Vagina (tissue), 2 donors: ENCODE measurements at regions not wholly inside any gene's neighbourhood (a gene's known extent, or its start where the extent isn't known, plus 50 kb on each side); places are given as distances from the start of the nearest gene placed in this dataset.

ENCODE experiments used
- DNase-seq, 2 donors: peaks; one replicate each; pipeline ENCODE4 v3.0.0-alpha.2; 2017; ENCODE audit errors: extremely low spot score in 2 of 2
- H3K27ac ChIP-seq: fragments of 200-600 bp; sonication (generic); one replicate; pipeline ENCODE4 v1.5.1; 2019
- H3K27me3 ChIP-seq: fragments of 200-600 bp; sonication (generic); one replicate; pipeline ENCODE4 v1.5.1; 2019
- H3K36me3 ChIP-seq, 2 donors: fragments of 200-600 bp; sonication (generic); one replicate each; pipeline ENCODE4 v1.5.1; 2017 to 2019
- H3K4me1 ChIP-seq: fragments of 200-600 bp; sonication (generic); one replicate; pipeline ENCODE4 v1.5.1; 2019
- H3K4me3 ChIP-seq, 2 donors: fragments of 200-600 bp; sonication (generic); 1 replicate in 1 of 2; 2 replicates in 1 of 2; pipeline ENCODE4 v1.5.1; 2016 to 2019
- H3K9me3 ChIP-seq: fragments of 200-600 bp; sonication (generic); one replicate; pipeline ENCODE4 v1.5.1; 2019
- CTCF ChIP-seq, 3 experiments: fragments of 450-650 bp in 2 of 3; fragments of 200-600 bp in 1 of 3; sonication (generic) in 1 of 3; IDR thresholded peaks; one replicate each; pipeline ENCODE4 v1.5.1; 2017 to 2019; ENCODE audit warnings: antibody characterized with exemption in 3 of 3, mild to moderate bottlenecking in 2 of 3, moderate library complexity in 2 of 3
- POLR2A ChIP-seq, 2 donors: fragments of 450-650 bp; IDR thresholded peaks; one replicate each; pipeline ENCODE4 v1.6.1; 2017; ENCODE audit warnings: antibody characterized with exemption in 2 of 2, mild to moderate bottlenecking in 2 of 2, moderate library complexity in 2 of 2
- POLR2AphosphoS5 ChIP-seq, 2 donors: sonication (generic); formaldehyde crosslinking; IDR thresholded peaks; one replicate each; pipeline ENCODE4 v1.9.0; 2017; ENCODE audit warnings: antibody characterized with exemption in 2 of 2, mild to moderate bottlenecking in 2 of 2, low read depth in 1 of 2; ENCODE audit not compliant: insufficient read depth in 1 of 2
- intact Hi-C: fragments of 100-400 bp; cut with DNase I; formaldehyde crosslinking; loops from one replicate; pipeline ENCODE4 v1.15.1; 2023

DNA sequence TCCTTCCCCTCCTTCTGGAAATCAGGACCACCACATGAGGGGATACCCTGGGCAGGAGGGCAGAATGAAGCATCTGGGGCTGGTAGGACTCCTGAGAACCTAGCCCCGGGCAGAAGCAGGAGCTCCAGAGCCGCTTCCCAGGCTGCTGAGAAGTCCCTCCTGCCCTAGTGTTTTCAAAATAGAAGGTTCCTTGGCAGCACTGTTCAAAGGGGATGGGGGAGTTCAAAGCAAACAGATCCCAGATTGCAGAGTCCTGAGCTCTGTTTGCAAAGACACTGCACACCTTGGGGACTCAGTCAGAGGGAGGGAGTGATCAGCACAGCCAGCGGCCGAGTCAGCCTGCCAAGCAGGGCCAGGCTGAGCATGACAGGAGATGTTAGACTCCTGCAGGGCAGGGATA is 177.8 kb downstream of the PTPRU start:
- no peaks in the 10 kb centered on the region for H3K36me3 ChIP-seq
- no peaks in the 10 kb centered on the region for H3K27me3 ChIP-seq
- no peaks in the 10 kb centered on the region for H3K4me1 ChIP-seq
- TF ChIP-seq POLR2AphosphoS5 (IDR thresholded peaks at IDR 0.05; ENCODE audit: insufficient read depth in 1 of 2, low read depth in 1 of 2) (no peak), CTCF (IDR thresholded peaks at IDR 0.05) (no peak), POLR2A (IDR thresholded peaks at IDR 0.05) (no peak)
- no peaks in the 10 kb centered on the region for H3K9me3 ChIP-seq
- H3K27ac ChIP-seq, result no peak overlapping the region
- intact Hi-C loops, result no loop called here
- no peak for DNase-seq
- no peak overlapping the region for H3K4me3 ChIP-seq

DNA sequence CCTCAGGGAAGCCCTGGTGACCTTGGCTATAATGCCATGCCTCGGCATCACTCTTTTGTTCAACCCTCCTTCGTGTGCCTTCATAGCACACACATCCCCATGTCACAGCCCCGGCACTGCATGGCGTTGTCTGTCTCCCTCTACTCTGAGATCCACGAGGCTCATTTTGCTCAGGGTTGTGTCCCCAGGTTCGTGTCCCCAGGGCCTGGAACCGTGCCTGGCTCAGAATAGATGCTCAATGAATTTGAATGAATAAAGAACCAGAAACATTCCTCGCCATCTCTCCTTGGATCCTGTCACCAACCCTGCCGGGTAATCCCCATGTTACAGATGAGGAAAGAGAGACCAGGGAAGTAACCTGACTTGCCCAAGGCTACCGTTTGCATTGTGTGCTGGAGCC is 177.3 kb downstream of the PTPRU start:
- no peak overlapping the region for H3K27ac ChIP-seq
- no peaks in the 10 kb centered on the region for H3K27me3 ChIP-seq
- H3K4me1 ChIP-seq, result no peaks in the 10 kb centered on the region
- TF ChIP-seq POLR2A (IDR thresholded peaks at IDR 0.05) (no peak), POLR2AphosphoS5 (IDR thresholded peaks at IDR 0.05; ENCODE audit: insufficient read depth in 1 of 2, low read depth in 1 of 2) (no peak), CTCF (IDR thresholded peaks at IDR 0.05) (no peak)
- H3K4me3 ChIP-seq, result no peak overlapping the region
- no peaks in the 10 kb centered on the region for H3K9me3 ChIP-seq
- intact Hi-C loops, result no loop called here
- no peak for DNase-seq
- H3K36me3 ChIP-seq, result no peaks in the 10 kb centered on the region

DNA sequence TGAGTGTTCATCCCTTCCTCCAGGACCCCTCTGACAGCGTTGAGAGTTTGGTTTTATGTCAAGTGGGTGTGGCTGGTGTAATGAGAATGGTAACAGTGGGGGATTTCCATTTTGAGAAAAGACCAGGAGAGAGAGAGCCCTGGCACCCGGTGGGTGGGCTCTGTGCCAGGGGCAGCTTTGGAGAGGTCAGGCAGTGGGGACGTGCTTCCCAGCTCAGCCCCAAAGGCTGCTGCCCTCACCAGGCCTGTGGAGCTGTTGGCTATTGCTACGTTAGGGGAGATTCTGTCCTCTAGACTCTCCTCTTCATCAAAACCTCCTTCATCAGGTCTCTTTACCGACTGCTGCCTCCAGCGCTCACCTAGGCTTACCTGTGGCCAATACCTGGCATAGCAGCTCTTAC is 176.3 kb downstream of the PTPRU start:
- Histone ChIP-seq H3K9me3 (no peaks in the 10 kb centered on the region), H3K36me3 (no peaks in the 10 kb centered on the region), H3K27ac (no peak overlapping the region), H3K27me3 (no peaks in the 10 kb centered on the region), H3K4me1 (no peaks in the 10 kb centered on the region), H3K4me3 (no peak overlapping the region)
- intact Hi-C loops, result no loop called here
- no peak for TF ChIP-seq POLR2A (IDR thresholded peaks at IDR 0.05)
- no peak for TF ChIP-seq POLR2AphosphoS5 (IDR thresholded peaks at IDR 0.05; ENCODE audit: insufficient read depth in 1 of 2, low read depth in 1 of 2)
- no peak for TF ChIP-seq CTCF (IDR thresholded peaks at IDR 0.05)
- DNase-seq, result no peak

- DNase-seq, result no peak
- Histone ChIP-seq H3K36me3 (no peaks in the 10 kb centered on the region), H3K4me3 (no peak overlapping the region), H3K27ac (no peak overlapping the region), H3K4me1 (no peaks in the 10 kb centered on the region), H3K9me3 (no peaks in the 10 kb centered on the region), H3K27me3 (no peaks in the 10 kb centered on the region)
- intact Hi-C loops, result no loop called here
- no peak for TF ChIP-seq CTCF (IDR thresholded peaks at IDR 0.05)
- no peak for TF ChIP-seq POLR2AphosphoS5 (IDR thresholded peaks at IDR 0.05; ENCODE audit: insufficient read depth in 1 of 2, low read depth in 1 of 2)
- no peak for TF ChIP-seq POLR2A (IDR thresholded peaks at IDR 0.05)
Observed at GRCh38 chr1:29410476-29410875, 174.2 kb downstream of the PTPRU start.

DNA sequence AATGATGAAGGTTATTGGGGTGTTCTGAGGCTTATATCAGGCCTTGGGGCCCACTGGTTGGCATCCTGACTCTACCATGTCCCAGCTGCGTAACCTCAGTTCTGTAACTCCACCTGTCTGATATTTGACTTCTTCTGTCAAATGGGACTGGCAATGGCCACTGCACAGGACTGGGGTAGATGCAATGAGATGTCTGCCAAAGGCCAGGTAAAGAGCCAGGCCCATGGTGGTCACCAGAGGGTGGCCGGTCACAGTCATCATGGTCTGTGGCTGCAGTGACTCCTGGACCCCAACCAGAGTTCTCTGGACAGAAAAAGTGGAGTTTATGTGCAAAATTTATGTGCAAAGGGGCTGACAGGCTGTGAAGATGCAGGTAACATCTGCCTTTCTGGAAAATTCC is 173.3 kb downstream of the PTPRU start:
- Histone ChIP-seq H3K27me3 (no peaks in the 10 kb centered on the region), H3K9me3 (no peaks in the 10 kb centered on the region), H3K36me3 (no peaks in the 10 kb centered on the region), H3K27ac (no peak overlapping the region), H3K4me3 (no peak overlapping the region), H3K4me1 (no peaks in the 10 kb centered on the region)
- TF ChIP-seq CTCF (IDR thresholded peaks at IDR 0.05) (no peak), POLR2AphosphoS5 (IDR thresholded peaks at IDR 0.05; ENCODE audit: insufficient read depth in 1 of 2, low read depth in 1 of 2) (no peak), POLR2A (IDR thresholded peaks at IDR 0.05) (no peak)
- no peak for DNase-seq
- intact Hi-C loops, result no loop called here
